HepG2 (cell line): ENCODE measurements at regions not wholly inside any gene's neighbourhood (a gene's known extent, or its start where the extent isn't known, plus 50 kb on each side); places are given as distances from the start of the nearest gene placed in this dataset.

Experiments
- ATAC-seq: fragments of 200-7000 bp; cut with Tn5 transposase; 3 replicates; pipeline ENCODE4 v1.9.1; 2020; ENCODE audit warnings: mild to moderate bottlenecking, moderate library complexity
- BruUV-seq: library from RNA; stranded (reverse); fragments of 400-500 nt; replicated peaks from 2 replicates; lab custom pipeline; 2021; lab: Mats Ljungman, UMichigan
- CTCF ChIA-PET: fragments of 300-600 bp; formaldehyde crosslinking; extraction: SDS; loops from one replicate; lab custom pipeline; 2021; ENCODE audit warnings: low total read pairs, inconsistent platforms, low intra/inter-chr PET ratio; lab: Yijun Ruan, JAX
- POLR2A ChIA-PET: fragments of 350-600 bp; sonication (Branson Sonifier 250); formaldehyde crosslinking; loops from one replicate; lab custom pipeline; 2020; ENCODE audit warnings: antibody characterized with exemption, inconsistent platforms; lab: Yijun Ruan, JAX
- DNase-seq: peaks from one replicate; pipeline ENCODE4 v3.0.0-alpha.2; 2015; ENCODE audit warnings: low spot score
- FAIRE-seq: peaks from 3 replicates; lab custom pipeline; 2011; peaks lifted over from hg19 to GRCh38; lab: Jason Lieb, UNC
- H2AFZ ChIP-seq: one replicate; pipeline ENCODE4 v1.6.1; 2011; ENCODE audit warnings: low read length, inconsistent platforms
- H3K27ac ChIP-seq: fragments of 300-600 bp; 3 replicates; pipeline ENCODE4 v1.8.0; 2011; ENCODE audit warnings: mixed run types, mild to moderate bottlenecking, mixed read lengths, low read length, inconsistent platforms; ENCODE audit not compliant: insufficient read depth; ENCODE audit errors: extremely low read length
- H3K27me3 ChIP-seq, 2 experiments: fragments of 200-600 bp in 1 of 2; 2 replicates in 1 of 2; 3 replicates in 1 of 2; pipeline versions ENCODE4 v1.6.0 to v1.8.0; 2011; ENCODE audit warnings: low read length in 2 of 2, mild to moderate bottlenecking in 2 of 2, moderate library complexity in 2 of 2, inconsistent platforms in 1 of 2; ENCODE audit not compliant: insufficient read depth in 2 of 2, control insufficient read depth in 1 of 2
- H3K36me3 ChIP-seq, 2 experiments: fragments of 200-600 bp in 1 of 2; replicated peaks in 1 of 2; 2 replicates in 1 of 2; 3 replicates in 1 of 2; pipeline versions ENCODE4 v1.5.1 to v1.8.0; 2011; ENCODE audit warnings: low read length in 2 of 2, inconsistent platforms in 1 of 2; ENCODE audit not compliant: insufficient read depth in 2 of 2, control insufficient read depth in 1 of 2
- H3K4me1 ChIP-seq: 2 replicates; pipeline ENCODE4 v1.5.1; 2012; ENCODE audit warnings: low read length, inconsistent platforms; ENCODE audit not compliant: insufficient read depth
- H3K4me2 ChIP-seq: 2 replicates; pipeline ENCODE4 v1.6.0; 2011; ENCODE audit warnings: low read depth, low read length, inconsistent platforms
- H3K4me3 ChIP-seq, 3 experiments: fragments of 200-600 bp in 1 of 3; sonication (generic), shearing (Covaris generic) in 1 of 3; replicated peaks in 1 of 3; 2 replicates each; pipeline ENCODE4 v1.5.1; 2011 to 2016; ENCODE audit warnings: low read length in 3 of 3, inconsistent platforms in 2 of 3, low read depth in 2 of 3, mild to moderate bottlenecking in 2 of 3, control low read depth in 1 of 3, mixed read lengths in 1 of 3; ENCODE audit not compliant: insufficient read depth in 1 of 3
- H3K79me2 ChIP-seq: one replicate; pipeline ENCODE4 v1.6.1; 2011; ENCODE audit warnings: low read length, inconsistent platforms; ENCODE audit not compliant: insufficient read depth
- H3K9ac ChIP-seq: 2 replicates; pipeline ENCODE4 v1.6.0; 2011; ENCODE audit warnings: mild to moderate bottlenecking, low read depth, low read length, inconsistent platforms; ENCODE audit not compliant: insufficient read depth
- H3K9me3 ChIP-seq: 2 replicates; pipeline ENCODE4 v1.5.1; 2012; ENCODE audit warnings: mild to moderate bottlenecking, low read length
- H4K20me1 ChIP-seq: 2 replicates; pipeline ENCODE4 v1.6.0; 2011; ENCODE audit warnings: inconsistent platforms, mild to moderate bottlenecking, low read length, moderate library complexity; ENCODE audit not compliant: insufficient read depth
- RAD21 ChIP-seq: fragments of 450-650 bp; formaldehyde crosslinking; IDR thresholded peaks from 2 replicates; pipeline ENCODE4 v1.5.0; 2020; ENCODE audit warnings: mild to moderate bottlenecking
- ZNF142 ChIP-seq: sonication (generic); formaldehyde crosslinking; IDR thresholded peaks from 2 replicates; pipeline ENCODE4 v1.4.0; 2020; ENCODE audit warnings: missing genetic modification reagents
- ZNF484 ChIP-seq: sonication (generic); formaldehyde crosslinking; IDR thresholded peaks from 2 replicates; pipeline ENCODE4 v1.5.1; 2020; ENCODE audit warnings: mild to moderate bottlenecking, low read depth, missing genetic modification reagents, borderline replicate concordance
- ZNF891 ChIP-seq: sonication (generic); formaldehyde crosslinking; IDR thresholded peaks from 2 replicates; pipeline ENCODE4 v1.5.0; 2020; ENCODE audit warnings: mild to moderate bottlenecking, missing genetic modification reagents
- WGBS: methylation state at CpG from one replicate; pipeline ENCODE4 v1.1.6; 2017; ENCODE audit warnings: low lambda C conversion rate; 5-methylcytosine and 5-hydroxymethylcytosine counted together
- in situ Hi-C: cut with HindIII; loops from 2 replicates; pipeline ENCODE4 v1.10.0; 2017; ENCODE audit warnings: low pct_unique_long_range_greater_than_20kb; ENCODE audit not compliant: extremely low pct_ligation_motif_present
- intact Hi-C: fragments of 100-400 bp; cut with micrococcal nuclease; formaldehyde crosslinking; loops from one replicate; pipeline ENCODE4 v1.10.0; 2022; ENCODE audit not compliant: unreplicated experiment
- TF ChIP-seq, protein P1 (sequence below): sonication (generic); formaldehyde crosslinking; IDR thresholded peaks from 2 replicates; pipeline ENCODE4 v1.4.0; 2020; ENCODE audit warnings: mild to moderate bottlenecking, missing genetic modification reagents

GRCh38 chr2:138180692-138181386 lies 216.6 kb downstream of the HNMT start (continued):
- TF ChIP-seq ZNF891 (CRISPR knock-in tag) = no peak

GRCh38 chr2:138182250-138182936 lies 218.1 kb downstream of the HNMT start:
- FAIRE-seq (no peak), DNase-seq (no peak), ATAC-seq (no peak)
- H3K27ac ChIP-seq = no peak overlapping the region
- no peak overlapping the region for H3K9ac ChIP-seq
- in situ Hi-C loops = no loop called here
- POLR2A ChIA-PET = no interaction called here
- intact Hi-C loops = loop anchor here (5.0 kb wide), 2 partner anchors 95 to 320 kb away; partner anchors contain the start of gene SPOPL
- WGBS = 95% methylated on average over 6 of the region's 6 CpGs
- H2AFZ ChIP-seq = no peak overlapping the region
- H3K4me2 ChIP-seq = no peak overlapping the region
- no peaks in the 10 kb centered on the region for H3K27me3 ChIP-seq
- no peaks in the 10 kb centered on the region for H3K79me2 ChIP-seq
- H4K20me1 ChIP-seq = no peaks in the 10 kb centered on the region
- no peak overlapping the region for H3K4me3 ChIP-seq
- peaks cover 24% of the 10 kb centered on the region for H3K4me1 ChIP-seq
- no TSS peak for BruUV-seq
- no peaks in the 10 kb centered on the region for H3K36me3 ChIP-seq
- CTCF ChIA-PET = no interaction called here
- no peaks in the 10 kb centered on the region for H3K9me3 ChIP-seq
- TF ChIP-seq ZNF142 (CRISPR knock-in tag) (no peak), ZNF484 (CRISPR knock-in tag) (no peak), RAD21 (CRISPR knock-in tag) (no peak)
- TF ChIP-seq, protein P1, sequence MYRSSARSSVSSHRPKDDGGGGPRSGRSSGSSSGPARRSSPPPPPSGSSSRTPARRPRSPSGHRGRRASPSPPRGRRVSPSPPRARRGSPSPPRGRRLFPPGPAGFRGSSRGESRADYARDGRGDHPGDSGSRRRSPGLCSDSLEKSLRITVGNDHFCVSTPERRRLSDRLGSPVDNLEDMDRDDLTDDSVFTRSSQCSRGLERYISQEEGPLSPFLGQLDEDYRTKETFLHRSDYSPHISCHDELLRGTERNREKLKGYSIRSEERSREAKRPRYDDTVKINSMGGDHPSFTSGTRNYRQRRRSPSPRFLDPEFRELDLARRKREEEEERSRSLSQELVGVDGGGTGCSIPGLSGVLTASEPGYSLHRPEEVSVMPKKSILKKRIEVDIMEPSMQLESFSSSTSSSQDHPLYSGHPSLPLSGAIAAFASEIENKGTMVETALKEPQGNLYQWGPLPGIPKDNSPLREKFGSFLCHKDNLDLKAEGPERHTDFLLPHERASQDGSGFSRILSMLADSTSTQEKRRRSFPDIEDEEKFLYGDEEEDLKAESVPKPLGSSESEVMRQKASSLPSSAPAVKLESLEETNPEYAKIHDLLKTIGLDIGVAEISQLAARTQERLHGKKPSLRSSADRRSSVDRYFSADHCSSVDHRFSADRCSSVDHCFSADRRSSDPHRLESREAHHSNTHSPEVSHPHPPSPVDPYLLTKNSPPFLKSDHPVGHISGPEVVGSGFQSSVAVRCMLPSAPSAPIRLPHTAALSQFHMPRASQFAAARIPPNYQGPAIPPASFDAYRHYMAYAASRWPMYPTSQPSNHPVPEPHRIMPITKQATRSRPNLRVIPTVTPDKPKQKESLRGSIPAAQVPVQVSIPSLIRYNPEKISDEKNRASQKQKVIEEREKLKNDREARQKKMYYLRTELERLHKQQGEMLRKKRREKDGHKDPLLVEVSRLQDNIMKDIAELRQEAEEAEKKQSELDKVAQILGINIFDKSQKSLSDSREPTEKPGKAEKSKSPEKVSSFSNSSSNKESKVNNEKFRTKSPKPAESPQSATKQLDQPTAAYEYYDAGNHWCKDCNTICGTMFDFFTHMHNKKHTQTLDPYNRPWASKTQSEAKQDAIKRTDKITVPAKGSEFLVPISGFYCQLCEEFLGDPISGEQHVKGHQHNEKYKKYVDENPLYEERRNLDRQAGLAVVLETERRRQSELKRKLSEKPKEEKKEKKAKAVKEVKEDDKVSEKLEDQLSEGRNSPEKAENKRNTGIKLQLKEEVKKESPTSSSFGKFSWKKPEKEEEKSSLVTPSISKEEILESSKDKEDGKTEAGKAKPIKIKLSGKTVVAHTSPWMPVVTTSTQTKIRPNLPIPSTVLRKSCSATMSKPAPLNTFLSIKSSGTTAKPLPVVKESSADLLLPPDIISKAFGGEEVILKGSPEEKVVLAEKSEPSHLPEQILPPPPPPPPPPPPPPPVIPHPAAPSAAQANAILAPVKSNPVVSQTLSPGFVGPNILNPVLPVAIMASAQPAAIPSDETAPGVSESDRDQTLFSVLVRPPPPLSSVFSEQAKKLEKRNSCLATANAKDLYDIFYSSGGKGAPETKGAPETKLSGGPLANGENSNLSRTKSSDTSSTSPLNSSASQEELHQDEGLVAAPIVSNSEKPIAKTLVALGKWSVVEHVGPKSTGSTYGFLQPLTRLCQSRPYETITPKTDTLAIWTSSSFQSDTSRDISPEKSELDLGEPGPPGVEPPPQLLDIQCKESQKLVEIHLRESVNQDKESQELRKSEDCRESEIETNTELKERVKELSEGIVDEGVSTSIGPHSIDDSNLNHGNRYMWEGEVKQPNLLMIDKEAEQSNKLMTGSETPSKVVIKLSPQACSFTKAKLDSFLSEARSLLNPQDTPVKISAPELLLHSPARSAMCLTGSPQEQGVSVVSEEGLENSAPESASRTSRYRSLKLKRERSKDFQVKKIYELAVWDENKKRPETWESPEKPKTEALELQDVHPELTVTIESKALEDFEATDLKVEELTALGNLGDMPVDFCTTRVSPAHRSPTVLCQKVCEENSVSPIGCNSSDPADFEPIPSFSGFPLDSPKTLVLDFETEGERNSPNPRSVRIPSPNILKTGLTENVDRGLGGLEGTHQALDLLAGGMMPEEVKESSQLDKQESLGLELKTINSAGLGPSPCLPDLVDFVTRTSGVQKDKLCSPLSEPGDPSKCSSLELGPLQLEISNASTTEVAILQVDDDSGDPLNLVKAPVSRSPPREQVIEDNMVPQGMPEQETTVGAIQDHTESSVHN (CRISPR knock-in tag) = no peak
